Activated CD8-positive, alpha-beta T cell treated with anti-CD3 and anti-CD28 coated beads, Interleukin-2, amount 10 ng/mL, durations not matched to agents 7 days and 5 days (primary cell): ENCODE measurements at regions not wholly inside any gene's neighbourhood (a gene's known extent, or its start where the extent isn't known, plus 50 kb on each side); places are given as distances from the start of the nearest gene placed in this dataset.

Experiments
- ATAC-seq: fragments of 150-1000 bp; cut with Tn5 transposase; one replicate; pipeline ENCODE4 v1.10.0; 2021; ENCODE audit warnings: moderate library complexity
- CTCF ChIA-PET: fragments of 350-600 bp; sonication (Branson Sonifier 250); formaldehyde crosslinking; loops from one replicate; lab custom pipeline; 2021; ENCODE audit warnings: antibody characterized with exemption; lab: Charles Lee
- POLR2A ChIA-PET: fragments of 350-600 bp; sonication (Branson Sonifier 250); formaldehyde crosslinking; loops from one replicate; lab custom pipeline; 2021; ENCODE audit warnings: antibody characterized with exemption; lab: Charles Lee
- DNase-seq: peaks from one replicate; pipeline ENCODE4 v3.0.0-alpha.2; 2020
- H3K27ac Mint-ChIP-seq: one replicate; pipeline ENCODE4 v1.8.0; 2021; ENCODE audit warnings: mild to moderate bottlenecking, mixed read lengths
- H3K27me3 Mint-ChIP-seq: one replicate; pipeline ENCODE4 v1.8.0; 2021; ENCODE audit warnings: low read depth, mixed read lengths
- H3K36me3 Mint-ChIP-seq: one replicate; pipeline ENCODE4 v1.8.0; 2021; ENCODE audit warnings: low read depth, mixed read lengths
- H3K4me1 Mint-ChIP-seq: one replicate; pipeline ENCODE4 v1.8.0; 2021; ENCODE audit warnings: low read depth, mixed read lengths
- H3K4me3 Mint-ChIP-seq: one replicate; pipeline ENCODE4 v1.8.0; 2021; ENCODE audit warnings: mild to moderate bottlenecking, mixed read lengths
- H3K9me3 Mint-ChIP-seq: one replicate; pipeline ENCODE4 v1.8.0; 2022; ENCODE audit warnings: mixed read lengths; ENCODE audit not compliant: insufficient read depth

GRCh38 chr3:137385922-137386321, 378.2 kb upstream of the SOX14 start:
- Mint-ChIP-seq H3K4me1 (no peaks in the 10 kb centered on the region), H3K9me3 (no peaks in the 10 kb centered on the region), H3K27me3 (no peaks in the 10 kb centered on the region), H3K4me3 (no peak overlapping the region), H3K36me3 (no peaks in the 10 kb centered on the region), H3K27ac (no peak overlapping the region)
- ATAC-seq = no peak
- ChIA-PET POLR2A (no interaction called here), CTCF (no interaction called here)
- DNase-seq = no peak

- no peak overlapping the region for H3K27ac Mint-ChIP-seq
- H3K9me3 Mint-ChIP-seq = no peaks in the 10 kb centered on the region
- ATAC-seq = no peak
- H3K4me1 Mint-ChIP-seq = no peaks in the 10 kb centered on the region
- no peak overlapping the region for H3K4me3 Mint-ChIP-seq
- ChIA-PET POLR2A (no interaction called here), CTCF (no interaction called here)
- H3K36me3 Mint-ChIP-seq = no peaks in the 10 kb centered on the region
- no peak for DNase-seq
- H3K27me3 Mint-ChIP-seq = no peaks in the 10 kb centered on the region
Observed at GRCh38 chr3:137409584-137409983, 354.5 kb upstream of the SOX14 start.

GRCh38 chr3:137410028-137410427, 354.1 kb upstream of the SOX14 start:
- no peak for ATAC-seq
- H3K27ac Mint-ChIP-seq = no peak overlapping the region
- no peak overlapping the region for H3K4me3 Mint-ChIP-seq

GRCh38 chr3:137420198-137420995, 343.7 kb upstream of the SOX14 start:
- DNase-seq (no peak), ATAC-seq (no peak)
- ChIA-PET CTCF (no interaction called here), POLR2A (no interaction called here)
- Mint-ChIP-seq H3K4me1 (no peaks in the 10 kb centered on the region), H3K9me3 (peaks cover 15% of the 10 kb centered on the region), H3K4me3 (no peak overlapping the region), H3K27me3 (no peaks in the 10 kb centered on the region), H3K36me3 (no peaks in the 10 kb centered on the region), H3K27ac (no peak overlapping the region)

More at GRCh38 chr3:137410028-137410427, 354.1 kb upstream of the SOX14 start:
- Mint-ChIP-seq H3K4me1 (no peaks in the 10 kb centered on the region), H3K36me3 (no peaks in the 10 kb centered on the region), H3K9me3 (no peaks in the 10 kb centered on the region), H3K27me3 (no peaks in the 10 kb centered on the region)
- DNase-seq = no peak
- POLR2A ChIA-PET = no interaction called here
- CTCF ChIA-PET = no interaction called here

- no peak for ATAC-seq
- DNase-seq = no peak
- Mint-ChIP-seq H3K4me1 (no peaks in the 10 kb centered on the region), H3K9me3 (peaks cover 2% of the 10 kb centered on the region), H3K36me3 (no peaks in the 10 kb centered on the region), H3K4me3 (no peak overlapping the region), H3K27me3 (no peaks in the 10 kb centered on the region), H3K27ac (no peak overlapping the region)
- POLR2A ChIA-PET = no interaction called here
- CTCF ChIA-PET = no interaction called here
Observed at GRCh38 chr3:137438561-137438960, 325.6 kb upstream of the SOX14 start.

GRCh38 chr3:137460944-137461343, 303.2 kb upstream of the SOX14 start:
- DNase-seq (no peak), ATAC-seq (no peak)
- no peaks in the 10 kb centered on the region for H3K27me3 Mint-ChIP-seq
- H3K36me3 Mint-ChIP-seq = no peaks in the 10 kb centered on the region
- ChIA-PET CTCF (no interaction called here), POLR2A (no interaction called here)
- H3K4me1 Mint-ChIP-seq = no peaks in the 10 kb centered on the region
- H3K9me3 Mint-ChIP-seq = no peaks in the 10 kb centered on the region
- H3K27ac Mint-ChIP-seq = no peak overlapping the region
- no peak overlapping the region for H3K4me3 Mint-ChIP-seq

- H3K27me3 Mint-ChIP-seq = no peaks in the 10 kb centered on the region
- no peaks in the 10 kb centered on the region for H3K9me3 Mint-ChIP-seq
- no peaks in the 10 kb centered on the region for H3K4me1 Mint-ChIP-seq
- H3K4me3 Mint-ChIP-seq = no peak overlapping the region
- ChIA-PET CTCF (no interaction called here), POLR2A (no interaction called here)
- DNase-seq (no peak), ATAC-seq (no peak)
- H3K27ac Mint-ChIP-seq = no peak overlapping the region
- H3K36me3 Mint-ChIP-seq = no peaks in the 10 kb centered on the region
Observed at GRCh38 chr3:137463131-137463530, 301.0 kb upstream of the SOX14 start.

GRCh38 chr3:137464341-137464740, 299.8 kb upstream of the SOX14 start:
- no peak for DNase-seq
- no peaks in the 10 kb centered on the region for H3K4me1 Mint-ChIP-seq
- no peak overlapping the region for H3K27ac Mint-ChIP-seq
- POLR2A ChIA-PET = no interaction called here
- no peak overlapping the region for H3K4me3 Mint-ChIP-seq
- CTCF ChIA-PET = no interaction called here
- H3K36me3 Mint-ChIP-seq = no peaks in the 10 kb centered on the region
- H3K9me3 Mint-ChIP-seq = no peaks in the 10 kb centered on the region
- no peak for ATAC-seq
- no peaks in the 10 kb centered on the region for H3K27me3 Mint-ChIP-seq

GRCh38 chr3:137468446-137468845, 295.7 kb upstream of the SOX14 start:
- DNase-seq (no peak), ATAC-seq (no peak)
- H3K9me3 Mint-ChIP-seq = no peaks in the 10 kb centered on the region
- H3K36me3 Mint-ChIP-seq = no peaks in the 10 kb centered on the region
- no peak overlapping the region for H3K4me3 Mint-ChIP-seq
- no peaks in the 10 kb centered on the region for H3K4me1 Mint-ChIP-seq
- ChIA-PET POLR2A (no interaction called here), CTCF (no interaction called here)
- H3K27me3 Mint-ChIP-seq = no peaks in the 10 kb centered on the region
- H3K27ac Mint-ChIP-seq = no peak overlapping the region

GRCh38 chr3:137469263-137469662, 294.9 kb upstream of the SOX14 start:
- ChIA-PET CTCF (no interaction called here), POLR2A (no interaction called here)
- Mint-ChIP-seq H3K4me3 (no peak overlapping the region), H3K9me3 (no peaks in the 10 kb centered on the region), H3K36me3 (no peaks in the 10 kb centered on the region), H3K27me3 (no peaks in the 10 kb centered on the region), H3K27ac (no peak overlapping the region), H3K4me1 (no peaks in the 10 kb centered on the region)
- ATAC-seq (no peak), DNase-seq (no peak)

- no peak overlapping the region for H3K27ac Mint-ChIP-seq
- CTCF ChIA-PET = no interaction called here
- H3K27me3 Mint-ChIP-seq = no peaks in the 10 kb centered on the region
- no peak overlapping the region for H3K4me3 Mint-ChIP-seq
- H3K4me1 Mint-ChIP-seq = no peaks in the 10 kb centered on the region
- DNase-seq (no peak), ATAC-seq (no peak)
- POLR2A ChIA-PET = no interaction called here
- H3K36me3 Mint-ChIP-seq = no peaks in the 10 kb centered on the region
- no peaks in the 10 kb centered on the region for H3K9me3 Mint-ChIP-seq
Observed at GRCh38 chr3:137471130-137471529, 293.0 kb upstream of the SOX14 start.

GRCh38 chr3:137471558-137472204, 292.4 kb upstream of the SOX14 start:
- Mint-ChIP-seq H3K36me3 (no peaks in the 10 kb centered on the region), H3K4me3 (no peak overlapping the region), H3K27me3 (no peaks in the 10 kb centered on the region), H3K4me1 (no peaks in the 10 kb centered on the region), H3K9me3 (no peaks in the 10 kb centered on the region), H3K27ac (no peak overlapping the region)
- ChIA-PET CTCF (no interaction called here), POLR2A (no interaction called here)
- ATAC-seq = no peak
- no peak for DNase-seq
